ENCODE measurements at regions not wholly inside any gene's neighbourhood (a gene's known extent, or its start where the extent isn't known, plus 50 kb on each side); places are given as distances from the start of the nearest gene placed in this dataset.

DNA sequence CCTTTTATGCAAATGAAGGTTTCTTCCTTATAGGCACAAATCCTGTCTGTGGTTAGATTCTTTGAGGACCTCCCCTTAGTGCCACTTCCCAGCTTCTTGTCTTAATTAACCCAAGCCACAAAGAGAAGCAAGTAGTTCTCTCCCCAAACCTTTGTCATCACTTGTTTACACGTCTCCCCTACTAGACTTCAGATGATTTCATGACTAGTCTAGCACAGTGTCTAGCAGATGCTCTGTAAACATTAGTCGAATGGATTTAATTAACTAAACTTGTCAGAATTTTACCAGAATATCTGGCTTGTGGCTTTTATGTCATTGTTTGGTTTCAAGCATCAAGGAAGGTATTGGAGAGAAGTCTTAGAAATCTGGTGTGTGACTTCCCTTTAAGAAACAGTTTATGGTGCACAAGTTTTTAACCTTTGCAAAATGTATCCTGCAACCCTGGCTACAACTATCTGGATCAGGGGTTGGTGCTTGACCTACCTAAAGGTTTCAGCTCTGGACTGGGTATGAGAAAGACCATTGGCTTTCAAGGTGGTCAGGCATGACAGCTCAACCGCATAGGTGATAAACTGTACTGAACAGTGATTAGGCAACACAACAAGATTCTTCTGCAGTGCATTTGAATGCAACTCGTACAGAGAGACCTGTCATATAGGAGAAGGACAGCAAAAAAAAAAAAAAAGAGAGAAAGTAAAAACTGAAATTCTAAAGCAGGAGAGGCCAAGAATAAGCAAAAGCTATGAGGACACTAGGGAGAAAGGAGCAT is 93.2 kb upstream of the CCDC150 start:
- CTCF ChIA-PET = interaction anchor here (1.4 kb wide), 2 partner anchors 13 to 212 kb away, joined by 4 to 5 read pairs; no protein-coding TSS in a partner anchor
- POLR2A ChIA-PET = no interaction called here
- H3K4me3 ChIP-seq (ENCODE audit: low read depth, low read length) = no peak overlapping the region
- TF ChIP-seq, protein P1, sequence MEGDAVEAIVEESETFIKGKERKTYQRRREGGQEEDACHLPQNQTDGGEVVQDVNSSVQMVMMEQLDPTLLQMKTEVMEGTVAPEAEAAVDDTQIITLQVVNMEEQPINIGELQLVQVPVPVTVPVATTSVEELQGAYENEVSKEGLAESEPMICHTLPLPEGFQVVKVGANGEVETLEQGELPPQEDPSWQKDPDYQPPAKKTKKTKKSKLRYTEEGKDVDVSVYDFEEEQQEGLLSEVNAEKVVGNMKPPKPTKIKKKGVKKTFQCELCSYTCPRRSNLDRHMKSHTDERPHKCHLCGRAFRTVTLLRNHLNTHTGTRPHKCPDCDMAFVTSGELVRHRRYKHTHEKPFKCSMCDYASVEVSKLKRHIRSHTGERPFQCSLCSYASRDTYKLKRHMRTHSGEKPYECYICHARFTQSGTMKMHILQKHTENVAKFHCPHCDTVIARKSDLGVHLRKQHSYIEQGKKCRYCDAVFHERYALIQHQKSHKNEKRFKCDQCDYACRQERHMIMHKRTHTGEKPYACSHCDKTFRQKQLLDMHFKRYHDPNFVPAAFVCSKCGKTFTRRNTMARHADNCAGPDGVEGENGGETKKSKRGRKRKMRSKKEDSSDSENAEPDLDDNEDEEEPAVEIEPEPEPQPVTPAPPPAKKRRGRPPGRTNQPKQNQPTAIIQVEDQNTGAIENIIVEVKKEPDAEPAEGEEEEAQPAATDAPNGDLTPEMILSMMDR (IDR thresholded peaks at IDR 0.05; ENCODE audit: insufficient read depth, low read length, missing control alignments) = no peak
- DNase-seq (ENCODE audit: low read depth, low spot score) = no peak

DNA sequence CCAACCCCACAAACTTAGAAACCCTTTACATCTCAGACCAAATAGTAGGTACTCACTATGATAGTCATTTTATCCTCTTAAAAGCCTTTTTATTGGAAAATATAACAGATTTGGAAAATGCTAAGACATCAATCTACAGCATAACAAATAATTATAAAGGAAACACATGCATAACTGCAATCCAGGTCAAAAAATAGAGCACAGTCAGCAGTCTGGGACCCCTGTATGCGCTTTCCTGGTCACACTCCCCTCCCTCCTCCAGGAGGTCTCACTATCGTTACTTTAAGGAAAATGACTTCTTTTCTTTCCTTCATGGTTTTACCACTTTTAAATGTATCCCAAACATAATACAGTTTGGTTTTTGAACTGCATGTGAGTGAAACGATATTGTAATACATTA is 90.5 kb upstream of the CCDC150 start:
- TF ChIP-seq, protein P1 (IDR thresholded peaks at IDR 0.05; ENCODE audit: insufficient read depth, low read length, missing control alignments) = no peak
- DNase-seq (ENCODE audit: low read depth, low spot score) = no peak
- POLR2A ChIA-PET = no interaction called here
- CTCF ChIA-PET = interaction anchor here (1.1 kb wide), 1 partner anchor 11 kb away, joined by 3 read pairs; no protein-coding TSS in a partner anchor
- no peak overlapping the region for H3K4me3 ChIP-seq (ENCODE audit: low read depth, low read length)

DNA sequence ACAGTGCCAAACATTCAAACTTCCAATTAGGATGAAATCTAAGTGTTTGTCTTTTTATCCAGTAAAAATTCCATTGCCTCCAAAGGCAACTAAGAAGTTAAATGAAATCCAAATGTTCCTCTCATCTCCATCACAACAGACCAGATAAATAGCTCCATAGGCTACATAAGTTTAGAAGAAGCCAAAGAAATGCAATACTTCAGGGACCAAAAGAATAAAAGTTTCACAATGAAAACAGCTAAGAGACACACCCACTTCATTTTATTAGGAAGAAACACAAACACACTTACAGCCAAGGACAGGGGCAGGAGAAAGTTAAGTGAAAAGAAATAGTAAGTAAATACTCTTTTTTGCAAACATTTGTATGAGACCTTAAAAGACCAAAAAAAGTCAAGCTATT is 88.5 kb upstream of the CCDC150 start:
- POLR2A ChIA-PET = no interaction called here
- CTCF ChIA-PET = interaction anchor here (0.6 kb wide), 1 partner anchor 57 kb away, joined by 3 read pairs; no protein-coding TSS in a partner anchor
- no peak overlapping the region for H3K4me3 ChIP-seq (ENCODE audit: low read depth, low read length)
- DNase-seq (ENCODE audit: low read depth, low spot score) = no peak
- TF ChIP-seq, protein P1 (IDR thresholded peaks at IDR 0.05; ENCODE audit: insufficient read depth, low read length, missing control alignments) = no peak

DNA sequence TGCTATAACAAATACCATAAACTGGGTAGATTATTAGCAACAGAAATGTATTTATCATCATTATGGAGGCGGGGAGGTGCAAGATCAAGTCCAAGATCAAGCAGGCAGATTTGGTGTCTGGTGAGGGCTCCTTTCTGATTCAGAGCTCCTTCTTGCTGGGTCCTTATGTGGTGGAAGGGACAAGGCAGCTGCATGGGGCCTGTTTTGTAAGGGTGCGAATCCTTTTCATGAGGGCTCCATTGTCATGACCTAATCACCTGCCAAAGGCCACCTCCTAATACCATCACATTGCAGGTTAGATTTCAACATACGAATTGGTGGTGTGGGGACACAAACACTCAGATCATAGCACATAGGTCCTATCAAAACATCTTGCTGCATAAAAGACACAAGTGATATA is 84.4 kb upstream of the CCDC150 start:
- ChIA-PET POLR2A (no interaction called here), CTCF (no interaction called here)
- TF ChIP-seq, protein P1 (IDR thresholded peaks at IDR 0.05; ENCODE audit: insufficient read depth, low read length, missing control alignments) = no peak
- DNase-seq (ENCODE audit: low read depth, low spot score) = no peak
- H3K4me3 ChIP-seq (ENCODE audit: low read depth, low read length) = no peak overlapping the region

DNA sequence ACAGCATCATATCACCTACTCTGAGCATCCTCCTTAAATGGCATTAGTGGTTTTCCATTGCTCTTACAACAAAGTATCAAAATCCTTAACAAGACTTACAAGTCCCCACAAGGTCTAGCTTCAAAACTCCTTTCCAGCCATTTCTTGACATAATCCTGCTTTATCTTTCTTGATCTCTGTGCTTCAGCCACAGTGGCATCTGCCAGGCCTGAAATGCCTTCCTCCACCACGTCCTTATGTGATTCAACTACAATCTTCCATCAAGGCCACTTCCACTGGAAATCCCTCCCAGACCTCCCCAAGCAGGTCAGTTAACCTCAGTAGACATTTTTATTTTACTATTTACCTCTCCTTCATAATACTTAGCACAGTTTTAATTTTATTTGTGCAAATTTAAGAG is 83.8 kb upstream of the CCDC150 start:
- DNase-seq (ENCODE audit: low read depth, low spot score) = no peak
- POLR2A ChIA-PET = no interaction called here
- no peak overlapping the region for H3K4me3 ChIP-seq (ENCODE audit: low read depth, low read length)
- TF ChIP-seq, protein P1 (IDR thresholded peaks at IDR 0.05; ENCODE audit: insufficient read depth, low read length, missing control alignments) = no peak
- CTCF ChIA-PET = no interaction called here

DNA sequence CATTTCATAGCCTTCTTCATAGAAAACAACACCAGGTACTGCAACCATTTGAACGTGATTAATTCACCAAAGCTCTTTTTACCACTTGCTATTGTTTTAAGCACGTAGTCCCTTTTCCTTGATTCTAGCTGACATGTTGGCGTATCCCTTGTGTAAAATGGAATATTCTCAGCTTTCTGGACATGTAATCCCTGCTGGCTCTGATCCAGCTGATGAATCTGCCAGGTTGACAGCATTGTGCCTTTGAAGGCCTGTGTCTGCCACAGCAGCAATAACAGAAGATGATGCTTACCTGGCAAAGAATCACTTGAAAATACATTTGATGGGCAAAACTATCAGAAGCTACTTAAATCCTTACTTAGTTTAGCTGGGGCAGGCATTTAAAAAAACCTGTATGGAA is 81.0 kb upstream of the CCDC150 start:
- ChIA-PET POLR2A (no interaction called here), CTCF (interaction anchor here (0.9 to 1.0 kb wide), 2 partner anchors 12 to 31 kb away, joined by 3 to 5 read pairs; no protein-coding TSS in a partner anchor)
- TF ChIP-seq, protein P1 (IDR thresholded peaks at IDR 0.05; ENCODE audit: insufficient read depth, low read length, missing control alignments) = no peak
- no peak overlapping the region for H3K4me3 ChIP-seq (ENCODE audit: low read depth, low read length)
- DNase-seq (ENCODE audit: low read depth, low spot score) = no peak

All from AG04449 (cell line).